Lower lobe of right lung (tissue), 2 donors: ENCODE measurements at regions not wholly inside any gene's neighbourhood (a gene's known extent, or its start where the extent isn't known, plus 50 kb on each side); places are given as distances from the start of the nearest gene placed in this dataset.

Source experiments
- ATAC-seq, 2 donors: fragments of 200-7000 bp; cut with Tn5 transposase; one replicate each; pipeline ENCODE4 v1.9.1; 2020 to 2022; ENCODE audit warnings: mild to moderate bottlenecking in 2 of 2, moderate library complexity in 2 of 2
- DNase-seq: peaks from one replicate; pipeline ENCODE4 v3.0.0-alpha.2; 2020
- H3K27ac ChIP-seq: fragments of 200-600 bp; one replicate; pipeline ENCODE4 v1.8.0; 2022
- H3K27me3 ChIP-seq: fragments of 200-600 bp; one replicate; pipeline ENCODE4 v1.8.0; 2022; ENCODE audit warnings: low read depth
- H3K36me3 ChIP-seq: fragments of 200-600 bp; one replicate; pipeline ENCODE4 v1.8.0; 2022; ENCODE audit warnings: mild to moderate bottlenecking
- H3K4me1 ChIP-seq: fragments of 200-600 bp; one replicate; pipeline ENCODE4 v1.8.0; 2022
- H3K4me3 ChIP-seq: fragments of 200-600 bp; one replicate; pipeline ENCODE4 v1.8.0; 2022; ENCODE audit warnings: mild to moderate bottlenecking
- H3K9me3 ChIP-seq: fragments of 200-600 bp; one replicate; pipeline ENCODE4 v1.8.0; 2022
- CTCF ChIP-seq: fragments of 200-600 bp; IDR thresholded peaks from one replicate; pipeline ENCODE4 v1.8.0; 2022; ENCODE audit warnings: antibody characterized with exemption, mild to moderate bottlenecking
- intact Hi-C: fragments of 100-400 bp; cut with DNase I; formaldehyde crosslinking; loops from one replicate; pipeline ENCODE4 v1.11.0; 2022
- donor health status: DM: no; HTN: yes; CAD: no; lungs with severe emphysema.

GRCh38 chr2:5548991-5549715 is 143.0 kb upstream of the SOX11 start:
- intact Hi-C loops, result no loop called here
- Histone ChIP-seq H3K36me3 (no peaks in the 10 kb centered on the region), H3K27ac (no peak overlapping the region), H3K4me3 (no peak overlapping the region), H3K9me3 (peaks cover 4% of the 10 kb centered on the region), H3K4me1 (no peaks in the 10 kb centered on the region), H3K27me3 (no peaks in the 10 kb centered on the region)
- no peak for TF ChIP-seq CTCF
- ATAC-seq (no peak), DNase-seq (no peak)

DNA sequence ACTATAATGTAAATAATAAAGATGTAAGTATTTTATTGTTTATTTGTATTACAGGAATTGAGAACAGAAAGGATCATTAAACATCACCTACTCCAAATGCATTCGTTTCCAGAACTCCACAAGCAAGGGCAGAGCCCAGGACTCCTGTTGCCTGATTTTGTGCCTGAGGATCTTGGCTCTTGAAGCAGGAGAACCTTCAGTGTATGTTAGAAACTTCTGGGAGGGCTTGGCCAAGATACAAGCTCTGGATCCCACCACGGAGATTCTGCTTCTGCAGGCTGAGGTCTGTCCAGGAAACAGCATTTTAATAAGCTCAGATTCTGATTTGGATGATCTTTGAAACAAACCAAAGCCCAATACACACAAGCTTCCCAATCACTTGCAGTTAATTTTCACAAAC is 142.4 kb upstream of the SOX11 start:
- DNase-seq (no peak), ATAC-seq (no peak)
- no peak for TF ChIP-seq CTCF
- Histone ChIP-seq H3K4me3 (no peak overlapping the region), H3K27ac (no peak overlapping the region), H3K36me3 (no peaks in the 10 kb centered on the region), H3K4me1 (no peaks in the 10 kb centered on the region), H3K9me3 (no peaks in the 10 kb centered on the region), H3K27me3 (no peaks in the 10 kb centered on the region)
- intact Hi-C loops, result no loop called here

DNA sequence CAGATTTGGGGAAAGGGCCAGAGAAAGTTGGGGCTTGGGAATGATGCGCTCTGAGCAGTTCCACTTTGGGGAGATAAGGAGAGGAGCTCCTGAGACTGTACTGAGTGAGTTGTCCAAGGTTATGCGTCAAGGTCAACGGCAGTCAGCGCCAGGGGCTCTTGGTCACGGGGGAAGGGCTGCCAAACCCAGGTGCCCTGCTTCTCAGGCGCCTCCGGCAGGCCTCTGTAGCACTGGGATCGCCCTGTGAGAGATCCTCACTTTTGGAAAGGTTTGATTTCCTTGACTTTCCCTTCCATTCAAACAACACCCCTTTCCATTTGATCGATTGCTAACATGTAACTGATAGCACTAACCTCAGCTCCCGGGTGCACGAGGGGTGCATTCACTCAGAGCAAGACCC is 136.5 kb upstream of the SOX11 start:
- intact Hi-C loops, result no loop called here
- no peak for TF ChIP-seq CTCF
- Histone ChIP-seq H3K27me3 (no peaks in the 10 kb centered on the region), H3K36me3 (no peaks in the 10 kb centered on the region), H3K4me1 (no peaks in the 10 kb centered on the region), H3K4me3 (no peak overlapping the region), H3K9me3 (no peaks in the 10 kb centered on the region), H3K27ac (no peak overlapping the region)
- ATAC-seq (no peak), DNase-seq (no peak)

GRCh38 chr2:5561006-5561405 is 131.2 kb upstream of the SOX11 start:
- Histone ChIP-seq H3K36me3 (no peaks in the 10 kb centered on the region), H3K27me3 (no peaks in the 10 kb centered on the region), H3K4me3 (no peak overlapping the region), H3K9me3 (no peaks in the 10 kb centered on the region), H3K27ac (no peak overlapping the region), H3K4me1 (no peaks in the 10 kb centered on the region)
- DNase-seq, result no peak
- no peak for TF ChIP-seq CTCF
- no peak for ATAC-seq
- intact Hi-C loops, result no loop called here

GRCh38 chr2:5562426-5562825 is 129.8 kb upstream of the SOX11 start:
- Histone ChIP-seq H3K4me1 (no peaks in the 10 kb centered on the region), H3K36me3 (no peaks in the 10 kb centered on the region), H3K27ac (no peak overlapping the region), H3K27me3 (no peaks in the 10 kb centered on the region), H3K4me3 (no peak overlapping the region), H3K9me3 (no peaks in the 10 kb centered on the region)
- TF ChIP-seq CTCF, result no peak
- intact Hi-C loops, result no loop called here
- DNase-seq (no peak), ATAC-seq (no peak)
